ENCODE measurements at regions not wholly inside any gene's neighbourhood (a gene's known extent, or its start where the extent isn't known, plus 50 kb on each side); places are given as distances from the start of the nearest gene placed in this dataset.

DNA sequence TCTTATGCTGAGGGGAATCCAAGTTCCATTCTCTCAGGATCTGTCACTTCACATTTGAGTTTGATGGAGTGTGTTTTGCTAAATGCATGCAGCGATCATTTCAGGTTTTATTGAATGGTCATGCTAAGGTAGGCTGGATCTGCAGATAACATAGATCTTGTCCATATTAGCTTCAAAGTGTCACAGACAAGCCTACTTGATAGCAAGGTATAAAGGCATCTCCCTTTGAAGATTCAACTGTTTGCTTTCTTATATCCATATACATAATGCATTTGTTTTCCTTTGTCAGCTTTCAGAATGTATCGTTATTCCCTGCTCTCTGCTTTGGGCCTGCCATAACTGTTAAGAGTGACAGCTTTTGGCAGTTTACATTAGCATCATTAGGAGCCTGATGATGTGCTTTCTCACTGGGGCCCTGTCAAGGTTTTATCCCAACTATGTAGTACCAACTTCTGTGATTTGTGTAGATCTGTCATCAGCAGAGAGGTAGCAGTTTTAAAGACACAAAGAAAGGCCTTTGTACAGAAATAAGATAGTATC is 604.3 kb upstream of the CDH7 start:
- TF ChIP-seq, protein P1, sequence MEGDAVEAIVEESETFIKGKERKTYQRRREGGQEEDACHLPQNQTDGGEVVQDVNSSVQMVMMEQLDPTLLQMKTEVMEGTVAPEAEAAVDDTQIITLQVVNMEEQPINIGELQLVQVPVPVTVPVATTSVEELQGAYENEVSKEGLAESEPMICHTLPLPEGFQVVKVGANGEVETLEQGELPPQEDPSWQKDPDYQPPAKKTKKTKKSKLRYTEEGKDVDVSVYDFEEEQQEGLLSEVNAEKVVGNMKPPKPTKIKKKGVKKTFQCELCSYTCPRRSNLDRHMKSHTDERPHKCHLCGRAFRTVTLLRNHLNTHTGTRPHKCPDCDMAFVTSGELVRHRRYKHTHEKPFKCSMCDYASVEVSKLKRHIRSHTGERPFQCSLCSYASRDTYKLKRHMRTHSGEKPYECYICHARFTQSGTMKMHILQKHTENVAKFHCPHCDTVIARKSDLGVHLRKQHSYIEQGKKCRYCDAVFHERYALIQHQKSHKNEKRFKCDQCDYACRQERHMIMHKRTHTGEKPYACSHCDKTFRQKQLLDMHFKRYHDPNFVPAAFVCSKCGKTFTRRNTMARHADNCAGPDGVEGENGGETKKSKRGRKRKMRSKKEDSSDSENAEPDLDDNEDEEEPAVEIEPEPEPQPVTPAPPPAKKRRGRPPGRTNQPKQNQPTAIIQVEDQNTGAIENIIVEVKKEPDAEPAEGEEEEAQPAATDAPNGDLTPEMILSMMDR (IDR thresholded peaks at IDR 0.05) = no peak
- no peak for TF ChIP-seq ZFX (IDR thresholded peaks at IDR 0.05; ENCODE audit: borderline replicate concordance)
- H3K27ac ChIP-seq = no peak overlapping the region

DNA sequence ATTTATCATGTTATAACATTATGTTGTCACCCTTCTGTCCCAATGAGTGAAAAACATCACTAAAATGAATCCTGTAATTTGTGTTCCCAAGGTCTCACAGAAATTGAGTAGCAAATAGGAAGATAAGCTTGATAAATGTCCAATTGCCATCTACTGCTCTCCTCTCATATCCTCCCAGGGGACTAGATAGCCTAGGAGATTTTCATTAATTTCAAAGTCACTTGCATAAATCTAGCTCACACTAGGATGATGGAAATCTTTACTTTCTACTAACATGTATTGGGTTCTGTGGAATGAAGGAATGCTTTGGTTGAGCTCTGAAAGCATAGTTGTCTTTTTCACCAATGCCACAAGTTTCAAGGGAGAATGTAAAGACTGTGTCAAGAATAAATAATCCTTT is 605.5 kb upstream of the CDH7 start:
- no peak overlapping the region for H3K27ac ChIP-seq
- TF ChIP-seq ZFX (IDR thresholded peaks at IDR 0.05; ENCODE audit: borderline replicate concordance) = no peak
- TF ChIP-seq, protein P1 (IDR thresholded peaks at IDR 0.05) = no peak

GRCh38 chr18:65133610-65134009 is 617.2 kb upstream of the CDH7 start:
- TF ChIP-seq, protein P1 (IDR thresholded peaks at IDR 0.05) = no peak
- no peak for TF ChIP-seq ZFX (IDR thresholded peaks at IDR 0.05; ENCODE audit: borderline replicate concordance)

DNA sequence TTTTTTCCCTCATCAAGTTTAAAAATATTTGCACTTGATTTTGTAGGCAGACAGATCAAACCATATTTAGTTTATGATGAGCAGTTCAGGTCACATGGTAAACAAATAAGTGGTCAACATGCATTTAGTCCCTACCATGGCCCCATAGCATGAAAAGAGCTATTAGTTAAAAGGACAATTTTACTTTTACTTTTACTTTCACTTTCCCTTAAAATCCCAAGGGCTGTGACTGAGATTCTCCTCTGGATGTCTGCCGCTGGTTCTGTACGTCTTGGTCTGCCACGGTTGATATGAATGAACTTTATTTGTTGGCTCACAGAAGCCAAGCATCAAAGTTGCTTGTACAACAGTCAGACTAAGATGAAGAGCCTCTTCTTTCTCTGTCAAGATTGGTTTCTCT is 626.2 kb upstream of the CDH7 start:
- no peak overlapping the region for H3K27ac ChIP-seq
- no peak for TF ChIP-seq ZFX (IDR thresholded peaks at IDR 0.05; ENCODE audit: borderline replicate concordance)
- TF ChIP-seq, protein P1 (IDR thresholded peaks at IDR 0.05) = no peak

More at GRCh38 chr18:65133610-65134009, 617.2 kb upstream of the CDH7 start:
- H3K27ac ChIP-seq = no peak overlapping the region

GRCh38 chr18:65103864-65104263 is 646.9 kb upstream of the CDH7 start:
- TF ChIP-seq ZFX (IDR thresholded peaks at IDR 0.05; ENCODE audit: borderline replicate concordance) = no peak
- TF ChIP-seq, protein P1 (IDR thresholded peaks at IDR 0.05) = no peak
- H3K27ac ChIP-seq = no peak overlapping the region

DNA sequence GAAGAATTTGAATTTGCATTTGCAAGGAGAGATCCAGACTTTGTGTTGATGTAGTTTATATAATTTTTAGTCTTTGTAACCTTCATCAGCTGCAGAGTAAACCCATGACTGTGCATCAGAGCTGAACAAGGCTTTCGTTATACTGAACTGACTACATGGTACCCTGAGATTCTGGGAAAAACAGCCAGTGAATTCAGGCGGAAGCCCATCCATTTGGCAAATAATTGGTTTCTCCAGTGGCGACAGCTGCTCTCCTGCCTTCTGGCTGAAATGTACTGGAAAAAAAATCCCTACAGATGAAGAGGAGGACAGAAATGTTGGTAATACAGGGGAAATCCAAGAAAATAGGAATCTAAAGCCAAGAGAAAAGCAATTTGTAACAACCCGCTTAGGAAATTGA is 657.5 kb upstream of the CDH7 start:
- no peak overlapping the region for H3K27ac ChIP-seq
- TF ChIP-seq, protein P1 (IDR thresholded peaks at IDR 0.05) = no peak
- no peak for TF ChIP-seq ZFX (IDR thresholded peaks at IDR 0.05; ENCODE audit: borderline replicate concordance)

- TF ChIP-seq ZFX (IDR thresholded peaks at IDR 0.05; ENCODE audit: borderline replicate concordance) = no peak
- TF ChIP-seq, protein P1 (IDR thresholded peaks at IDR 0.05) = peak; percentile 83
- no peak overlapping the region for H3K27ac ChIP-seq
Measured at GRCh38 chr18:65091744-65092329, 659.0 kb upstream of the CDH7 start.

Data from 22Rv1 (cell line).